Caco-2 (cell line): ENCODE measurements at regions not wholly inside any gene's neighbourhood (a gene's known extent, or its start where the extent isn't known, plus 50 kb on each side); places are given as distances from the start of the nearest gene placed in this dataset.
"Not testable (repeated sequence)": the region's sequence is repeated elsewhere in the genome, so short reads cannot be mapped to it uniquely, and the experiment has no call there.

Experiments used
- BruUV-seq: library from RNA; stranded (reverse); fragments of 400-500 nt; replicated peaks from 2 replicates; lab custom pipeline; 2021; lab: Mats Ljungman, UMichigan
- CTCF ChIA-PET: fragments of 300-600 bp; sonication (Branson Sonifier 250); formaldehyde crosslinking; loops from one replicate; lab custom pipeline; 2022; ENCODE audit warnings: antibody characterized with exemption; lab: Charles Lee
- POLR2A ChIA-PET: fragments of 300-600 bp; sonication (Branson Sonifier 250); formaldehyde crosslinking; loops from one replicate; lab custom pipeline; 2022; ENCODE audit warnings: antibody characterized with exemption; lab: Charles Lee
- DNase-seq, 2 experiments: peaks; one replicate each; pipeline versions ENCODE4 v3.0.0 to v3.0.0-alpha.2; 2020 to 2022
- H3K27me3 ChIP-seq: replicated peaks from 2 replicates; pipeline ENCODE4 v1.6.0; 2011; ENCODE audit warnings: low read length; ENCODE audit not compliant: control insufficient read depth, insufficient read depth
- H3K36me3 ChIP-seq: 2 replicates; pipeline ENCODE4 v1.5.1; 2011; ENCODE audit warnings: low read length; ENCODE audit not compliant: control insufficient read depth, insufficient read depth
- H3K4me1 ChIP-seq: fragments of 250-450 bp; sonication (Bioruptor Pico); 2 replicates; pipeline ENCODE4 v1.5.1; 2020; ENCODE audit warnings: mild to moderate bottlenecking
- H3K4me3 ChIP-seq: 2 replicates; pipeline ENCODE4 v1.5.1; 2011; ENCODE audit warnings: low read depth, mild to moderate bottlenecking, control low read depth, low read length
- H3K9me3 ChIP-seq: fragments of 250-450 bp; sonication (Bioruptor Pico); 2 replicates; pipeline ENCODE4 v1.5.1; 2020; ENCODE audit warnings: mild to moderate bottlenecking, moderate library complexity
- H3K27ac Mint-ChIP-seq: one replicate; pipeline ENCODE4 v1.8.0; 2022; ENCODE audit warnings: mixed read lengths; ENCODE audit not compliant: unreplicated experiment
- H3K27me3 Mint-ChIP-seq: one replicate; pipeline ENCODE4 v1.8.0; 2022; ENCODE audit warnings: mixed read lengths; ENCODE audit not compliant: insufficient read depth, unreplicated experiment
- H3K36me3 Mint-ChIP-seq: one replicate; pipeline ENCODE4 v1.8.0; 2022; ENCODE audit warnings: mild to moderate bottlenecking, mixed read lengths; ENCODE audit not compliant: insufficient read depth, unreplicated experiment
- H3K4me1 Mint-ChIP-seq: one replicate; pipeline ENCODE4 v1.8.0; 2022; ENCODE audit warnings: low read depth, mixed read lengths; ENCODE audit not compliant: unreplicated experiment
- H3K4me3 Mint-ChIP-seq: one replicate; pipeline ENCODE4 v1.8.0; 2022; ENCODE audit warnings: mild to moderate bottlenecking, moderate library complexity, mixed read lengths; ENCODE audit not compliant: unreplicated experiment
- H3K9me3 Mint-ChIP-seq: one replicate; pipeline ENCODE4 v1.8.0; 2022; ENCODE audit warnings: mixed read lengths; ENCODE audit not compliant: unreplicated experiment
- intact Hi-C: fragments of 100-400 bp; cut with micrococcal nuclease; formaldehyde crosslinking; loops from one replicate; pipeline ENCODE4 v1.10.0; 2022; ENCODE audit not compliant: unreplicated experiment
- TF ChIP-seq, protein P1 (sequence below), 2 experiments: fragments of 200-600 bp in 1 of 2; IDR thresholded peaks; 1 replicate in 1 of 2; 2 replicates in 1 of 2; pipeline versions ENCODE4 v1.5.1 to v1.8.0; 2011 to 2022; ENCODE audit warnings: antibody characterized with exemption in 1 of 2, control low read depth in 1 of 2, inconsistent platforms in 1 of 2, low read depth in 1 of 2, low read length in 1 of 2, mild to moderate bottlenecking in 1 of 2, moderate library complexity in 1 of 2; ENCODE audit not compliant: insufficient read depth in 1 of 2, severe bottlenecking in 1 of 2, unreplicated experiment in 1 of 2

DNA sequence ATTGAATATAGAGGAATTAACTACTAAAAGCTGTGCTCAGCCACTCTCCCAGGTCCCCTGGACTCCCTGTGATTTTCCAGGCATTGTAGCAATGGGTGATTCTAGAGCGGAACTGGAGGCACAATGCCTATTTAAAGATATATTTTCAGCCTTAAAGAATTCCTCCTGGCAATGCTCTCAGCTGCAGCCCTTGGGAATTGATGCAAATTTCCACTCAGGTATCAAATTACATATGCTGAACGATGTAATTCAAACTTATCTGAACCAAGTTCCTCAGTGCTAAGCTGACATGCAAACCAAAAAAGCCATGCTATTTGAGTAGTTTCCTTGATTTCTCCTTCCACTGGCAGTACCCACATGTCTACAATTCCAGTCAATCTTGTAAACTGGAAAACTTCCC is 86.3 kb upstream of the GABRA3 start:
- Mint-ChIP-seq H3K27ac (no peak overlapping the region), H3K4me3 (no peak overlapping the region), H3K36me3 (no peaks in the 10 kb centered on the region), H3K4me1 (no peaks in the 10 kb centered on the region), H3K27me3 (peaks cover 10% of the 10 kb centered on the region), H3K9me3 (no peaks in the 10 kb centered on the region)
- Histone ChIP-seq H3K4me1 (no peaks in the 10 kb centered on the region), H3K27me3 (no peaks in the 10 kb centered on the region), H3K9me3 (no peaks in the 10 kb centered on the region), H3K36me3 (no peaks in the 10 kb centered on the region), H3K4me3 (no peak overlapping the region)
- POLR2A ChIA-PET = no interaction called here
- intact Hi-C loops = no loop called here
- CTCF ChIA-PET = interaction anchor here (0.7 kb wide), 1 partner anchor 96 kb away, joined by 3 read pairs; no protein-coding TSS in a partner anchor
- BruUV-seq = no TSS peak
- no peak for DNase-seq
- TF ChIP-seq, protein P1, sequence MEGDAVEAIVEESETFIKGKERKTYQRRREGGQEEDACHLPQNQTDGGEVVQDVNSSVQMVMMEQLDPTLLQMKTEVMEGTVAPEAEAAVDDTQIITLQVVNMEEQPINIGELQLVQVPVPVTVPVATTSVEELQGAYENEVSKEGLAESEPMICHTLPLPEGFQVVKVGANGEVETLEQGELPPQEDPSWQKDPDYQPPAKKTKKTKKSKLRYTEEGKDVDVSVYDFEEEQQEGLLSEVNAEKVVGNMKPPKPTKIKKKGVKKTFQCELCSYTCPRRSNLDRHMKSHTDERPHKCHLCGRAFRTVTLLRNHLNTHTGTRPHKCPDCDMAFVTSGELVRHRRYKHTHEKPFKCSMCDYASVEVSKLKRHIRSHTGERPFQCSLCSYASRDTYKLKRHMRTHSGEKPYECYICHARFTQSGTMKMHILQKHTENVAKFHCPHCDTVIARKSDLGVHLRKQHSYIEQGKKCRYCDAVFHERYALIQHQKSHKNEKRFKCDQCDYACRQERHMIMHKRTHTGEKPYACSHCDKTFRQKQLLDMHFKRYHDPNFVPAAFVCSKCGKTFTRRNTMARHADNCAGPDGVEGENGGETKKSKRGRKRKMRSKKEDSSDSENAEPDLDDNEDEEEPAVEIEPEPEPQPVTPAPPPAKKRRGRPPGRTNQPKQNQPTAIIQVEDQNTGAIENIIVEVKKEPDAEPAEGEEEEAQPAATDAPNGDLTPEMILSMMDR (IDR thresholded peaks at IDR 0.05; ENCODE audit: insufficient read depth in 1 of 2, low read depth in 1 of 2, low read length in 1 of 2, severe bottlenecking in 1 of 2, unreplicated experiment in 1 of 2) = no peak

DNA sequence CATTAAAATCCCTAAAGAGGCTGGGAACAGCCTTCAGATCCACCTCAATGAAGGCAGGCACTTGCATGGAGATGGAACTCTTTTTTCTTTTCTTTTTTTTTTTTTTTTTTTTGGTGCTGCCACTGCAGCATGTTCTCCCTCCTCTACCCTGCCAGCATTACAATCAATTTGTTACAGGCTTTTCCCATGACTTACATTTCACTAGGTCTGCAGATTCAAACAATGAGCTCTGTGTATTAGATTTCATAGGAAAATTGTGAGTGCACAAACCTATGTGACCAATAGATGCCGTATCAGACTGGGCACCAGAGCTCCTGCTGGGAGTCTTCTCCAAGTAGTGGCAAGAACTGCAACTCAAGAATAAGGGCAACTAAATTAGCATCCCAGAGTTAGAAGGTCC is 63.8 kb upstream of the GABRQ start:
- H3K9me3 Mint-ChIP-seq = no peaks in the 10 kb centered on the region
- H3K36me3 ChIP-seq = no peaks in the 10 kb centered on the region
- DNase-seq = no peak
- no peak overlapping the region for H3K27ac Mint-ChIP-seq
- no peaks in the 10 kb centered on the region for H3K27me3 ChIP-seq
- POLR2A ChIA-PET = no interaction called here
- BruUV-seq = no TSS peak
- H3K36me3 Mint-ChIP-seq = no peaks in the 10 kb centered on the region
- H3K4me1 Mint-ChIP-seq = no peaks in the 10 kb centered on the region
- intact Hi-C loops = no loop called here
- TF ChIP-seq, protein P1 (IDR thresholded peaks at IDR 0.05; ENCODE audit: insufficient read depth in 1 of 2, low read depth in 1 of 2, low read length in 1 of 2, severe bottlenecking in 1 of 2, unreplicated experiment in 1 of 2) = no peak
- no peaks in the 10 kb centered on the region for H3K4me1 ChIP-seq
- no peaks in the 10 kb centered on the region for H3K9me3 ChIP-seq
- no peak overlapping the region for H3K4me3 ChIP-seq
- peaks cover 2% of the 10 kb centered on the region for H3K27me3 Mint-ChIP-seq
- CTCF ChIA-PET = no interaction called here
- H3K4me3 Mint-ChIP-seq = no peak overlapping the region

DNA sequence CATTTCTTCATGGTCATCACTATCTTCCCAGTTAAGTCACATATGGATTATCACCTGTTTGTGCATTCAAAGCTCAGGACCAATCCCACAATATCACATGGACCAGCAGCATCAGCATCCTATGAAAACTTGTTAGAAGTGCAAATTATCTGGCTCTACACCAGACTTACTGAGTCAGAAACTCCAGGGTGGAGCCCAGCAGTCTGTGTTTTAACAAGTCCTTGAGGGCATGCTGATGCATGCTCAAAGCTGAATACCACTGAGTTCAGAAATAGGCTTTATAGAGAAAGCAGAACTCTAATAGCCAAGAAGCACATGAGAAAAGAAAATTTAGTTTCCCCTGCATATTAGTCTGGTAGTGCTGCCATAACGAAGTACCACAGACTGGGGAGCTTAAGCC is 62.4 kb upstream of the GABRQ start:
- Histone ChIP-seq H3K9me3 (no peaks in the 10 kb centered on the region), H3K4me1 (no peaks in the 10 kb centered on the region), H3K4me3 (no peak overlapping the region), H3K36me3 (no peaks in the 10 kb centered on the region), H3K27me3 (no peaks in the 10 kb centered on the region)
- no peak for DNase-seq
- ChIA-PET CTCF (no interaction called here), POLR2A (no interaction called here)
- H3K36me3 Mint-ChIP-seq = no peaks in the 10 kb centered on the region
- intact Hi-C loops = no loop called here
- TF ChIP-seq, protein P1 (IDR thresholded peaks at IDR 0.05; ENCODE audit: insufficient read depth in 1 of 2, low read depth in 1 of 2, low read length in 1 of 2, severe bottlenecking in 1 of 2, unreplicated experiment in 1 of 2) = no peak
- no peaks in the 10 kb centered on the region for H3K9me3 Mint-ChIP-seq
- no TSS peak for BruUV-seq
- no peaks in the 10 kb centered on the region for H3K4me1 Mint-ChIP-seq
- H3K27ac Mint-ChIP-seq = no peak overlapping the region
- H3K4me3 Mint-ChIP-seq = no peak overlapping the region
- peaks cover 2% of the 10 kb centered on the region for H3K27me3 Mint-ChIP-seq

DNA sequence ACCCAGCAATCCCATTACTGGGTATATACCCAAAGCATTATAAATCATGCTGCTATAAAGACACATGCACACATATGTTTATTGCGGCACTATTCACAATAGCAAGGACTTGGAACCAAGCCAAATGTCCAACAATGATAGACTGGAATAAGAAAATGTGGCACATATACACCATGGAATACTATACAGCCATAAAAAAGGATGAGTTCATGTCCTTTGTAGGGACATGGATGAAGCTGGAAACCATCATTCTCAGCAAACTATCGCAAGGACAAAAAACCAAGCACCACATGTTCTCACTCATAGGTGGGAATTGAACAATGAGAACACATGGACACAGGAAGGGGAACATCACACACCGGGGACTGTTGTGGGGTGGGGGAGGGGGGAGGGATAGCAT is 50.2 kb upstream of the GABRQ start:
- H3K4me1 ChIP-seq, H3K27me3 Mint-ChIP-seq, CTCF ChIA-PET, H3K9me3 ChIP-seq, DNase-seq, POLR2A ChIA-PET, H3K4me3 Mint-ChIP-seq, H3K27me3 ChIP-seq, intact Hi-C loops, H3K36me3 ChIP-seq, H3K27ac Mint-ChIP-seq, H3K9me3 Mint-ChIP-seq, BruUV-seq, H3K36me3 Mint-ChIP-seq, H3K4me1 Mint-ChIP-seq, H3K4me3 ChIP-seq: not testable (repeated sequence)
